ENCODE measurements at regions not wholly inside any gene's neighbourhood (a gene's known extent, or its start where the extent isn't known, plus 50 kb on each side); places are given as distances from the start of the nearest gene placed in this dataset.
"Not testable (repeated sequence)": the region's sequence is repeated elsewhere in the genome, so short reads cannot be mapped to it uniquely, and the experiment has no call there.

DNA sequence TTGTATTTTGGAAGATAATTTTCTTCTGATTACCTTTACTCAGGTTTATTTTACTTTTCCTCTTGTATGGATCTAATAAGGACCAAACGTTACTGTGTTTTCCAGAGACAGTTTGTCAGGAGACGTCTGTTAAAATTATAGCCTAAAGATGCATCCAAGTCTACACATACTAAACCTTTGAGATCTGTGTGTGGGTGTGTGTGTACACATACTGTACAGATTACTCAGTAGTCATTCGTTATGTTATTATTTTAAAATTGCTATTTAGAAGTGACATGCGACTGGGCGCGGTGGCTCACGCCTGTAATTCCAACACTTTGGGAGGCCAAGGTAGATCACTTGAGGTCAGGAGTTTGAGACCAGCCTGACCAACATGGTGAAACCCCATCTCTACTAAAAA, 51.6 kb upstream of the CNTLN start:
- no peak overlapping the region for H3K4me3 ChIP-seq
- H3K27me3 ChIP-seq, result no peaks in the 10 kb centered on the region
- H3K4me1 ChIP-seq, result no peaks in the 10 kb centered on the region
- H4K20me1 ChIP-seq, result no peaks in the 10 kb centered on the region
- no peaks in the 10 kb centered on the region for H3K36me3 ChIP-seq
- no peak overlapping the region for H3K4me2 ChIP-seq
- no peak for TF ChIP-seq Cebpa-rat (IDR thresholded peaks at IDR 0.05)
- no peak overlapping the region for H3K27ac ChIP-seq
- no peaks in the 10 kb centered on the region for H3K9me3 ChIP-seq
- no peak overlapping the region for H3K9ac ChIP-seq

GRCh38 chr9:17082343-17083064, 52.3 kb upstream of the CNTLN start:
- H3K27me3 ChIP-seq, result no peaks in the 10 kb centered on the region
- no peaks in the 10 kb centered on the region for H3K36me3 ChIP-seq
- no peak overlapping the region for H3K9ac ChIP-seq
- H3K4me2 ChIP-seq, result no peak overlapping the region
- H3K4me1 ChIP-seq, result no peaks in the 10 kb centered on the region
- H3K4me3 ChIP-seq, result no peak overlapping the region
- no peak overlapping the region for H3K27ac ChIP-seq
- no peaks in the 10 kb centered on the region for H3K9me3 ChIP-seq
- H4K20me1 ChIP-seq, result no peaks in the 10 kb centered on the region
- TF ChIP-seq Cebpa-rat (IDR thresholded peaks at IDR 0.05), result no peak

- Histone ChIP-seq H3K9me3 (no peaks in the 10 kb centered on the region), H3K4me2 (no peak overlapping the region), H4K20me1 (no peaks in the 10 kb centered on the region), H3K36me3 (no peaks in the 10 kb centered on the region), H3K4me3 (no peak overlapping the region), H3K4me1 (no peaks in the 10 kb centered on the region), H3K27me3 (no peaks in the 10 kb centered on the region), H3K27ac (no peak overlapping the region), H3K9ac (no peak overlapping the region)
- TF ChIP-seq Cebpa-rat (IDR thresholded peaks at IDR 0.05), result no peak
Measured at GRCh38 chr9:17081814-17082213, 53.0 kb upstream of the CNTLN start.

- Histone ChIP-seq H3K4me2 (no peak overlapping the region), H4K20me1 (no peaks in the 10 kb centered on the region), H3K36me3 (no peaks in the 10 kb centered on the region), H3K27ac (no peak overlapping the region), H3K4me3 (no peak overlapping the region), H3K9ac (no peak overlapping the region), H3K9me3 (no peaks in the 10 kb centered on the region), H3K27me3 (no peaks in the 10 kb centered on the region), H3K4me1 (peaks cover 3% of the 10 kb centered on the region)
- TF ChIP-seq Cebpa-rat (IDR thresholded peaks at IDR 0.05), result no peak
Measured at GRCh38 chr9:17081351-17081750, 53.5 kb upstream of the CNTLN start.

GRCh38 chr9:17075758-17076485, 58.9 kb upstream of the CNTLN start:
- TF ChIP-seq Cebpa-rat (IDR thresholded peaks at IDR 0.05), result no peak
- Histone ChIP-seq H3K4me1 (peaks cover 13% of the 10 kb centered on the region), H3K4me2 (peak overlapping the region; percentile 67), H3K4me3 (no peak overlapping the region), H3K9ac (no peak overlapping the region), H3K36me3 (no peaks in the 10 kb centered on the region), H3K9me3 (peaks cover 21% of the 10 kb centered on the region; the same call in 1 of the 2 replicates), H4K20me1 (no peaks in the 10 kb centered on the region), H3K27ac (peak overlapping the region; percentile 38; the same call in 1 of the 2 replicates), H3K27me3 (no peaks in the 10 kb centered on the region)

DNA sequence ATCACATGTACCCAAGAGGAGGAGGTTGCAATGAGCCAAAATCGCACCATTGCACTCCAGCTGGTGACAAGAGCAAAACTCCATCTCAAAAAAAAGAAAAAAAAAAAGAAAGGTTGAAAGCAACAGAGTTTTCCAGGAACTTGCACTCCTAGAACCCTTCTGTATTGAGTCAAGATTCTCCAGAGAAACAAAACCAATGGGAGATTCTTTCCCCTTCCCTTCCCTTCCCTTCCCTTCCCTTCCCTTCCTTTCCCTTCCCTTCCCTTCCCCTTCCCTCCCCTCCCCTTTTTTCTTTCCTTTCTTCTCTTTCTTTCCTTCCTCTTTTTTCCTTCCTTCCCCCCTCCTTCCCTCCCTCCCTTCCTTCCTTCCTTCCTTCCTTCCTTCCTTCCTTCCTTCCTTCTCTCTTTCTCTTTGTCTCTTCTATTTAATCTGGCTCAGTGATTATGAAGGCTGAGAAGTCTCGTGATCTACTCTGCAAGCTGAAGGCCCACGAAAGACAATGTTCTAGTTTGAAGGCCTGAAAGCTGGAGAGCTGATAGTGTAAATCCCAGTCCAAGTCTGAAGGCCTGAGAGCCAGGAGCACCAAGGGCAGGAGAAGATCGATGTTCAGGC, 59.6 kb upstream of the CNTLN start:
- H3K27me3 ChIP-seq, result no peaks in the 10 kb centered on the region
- peaks cover 21% of the 10 kb centered on the region; the same call in 1 of the 2 replicates for H3K9me3 ChIP-seq
- no peak overlapping the region for H3K9ac ChIP-seq
- no peak for TF ChIP-seq Cebpa-rat (IDR thresholded peaks at IDR 0.05)
- peak overlapping the region; percentile 38; the same call in 1 of the 2 replicates for H3K27ac ChIP-seq
- no peaks in the 10 kb centered on the region for H4K20me1 ChIP-seq
- peak overlapping the region; percentile 67 for H3K4me2 ChIP-seq
- H3K4me3 ChIP-seq, result no peak overlapping the region
- H3K36me3 ChIP-seq, result no peaks in the 10 kb centered on the region
- H3K4me1 ChIP-seq, result peaks cover 13% of the 10 kb centered on the region

DNA sequence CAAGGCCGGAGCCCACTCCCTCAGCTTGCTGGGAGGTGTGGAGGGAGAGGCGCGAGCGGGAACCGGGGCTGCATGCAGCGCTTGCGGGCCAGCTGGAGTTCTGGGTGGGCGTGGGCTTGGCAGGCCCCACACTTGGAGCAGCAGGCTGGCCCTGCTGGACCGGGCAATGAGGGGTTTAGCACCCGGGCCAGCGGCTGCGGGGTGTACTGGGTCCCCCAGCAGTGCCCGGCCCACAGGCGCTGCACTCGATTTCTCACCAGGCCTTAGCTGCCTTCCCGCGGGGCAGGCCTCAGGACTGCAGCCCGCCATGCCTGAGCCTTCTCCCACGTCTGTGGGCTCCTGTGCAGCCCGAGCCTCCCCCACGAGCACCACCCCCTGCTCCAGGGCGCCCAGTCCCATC, 62.3 kb upstream of the CNTLN start:
- H3K4me3 ChIP-seq, H3K4me2 ChIP-seq, H4K20me1 ChIP-seq, H3K36me3 ChIP-seq, H3K9ac ChIP-seq, H3K27me3 ChIP-seq, H3K27ac ChIP-seq: not testable (repeated sequence)
- H3K4me1 ChIP-seq, result peaks cover 13% of the 10 kb centered on the region
- peaks cover 21% of the 10 kb centered on the region; the same call in 1 of the 2 replicates for H3K9me3 ChIP-seq

GRCh38 chr9:17068671-17069070, 66.2 kb upstream of the CNTLN start:
- H3K27ac ChIP-seq, result no peak overlapping the region
- H3K4me1 ChIP-seq, result no peaks in the 10 kb centered on the region
- no peaks in the 10 kb centered on the region for H4K20me1 ChIP-seq
- no peak for TF ChIP-seq Cebpa-rat (IDR thresholded peaks at IDR 0.05)
- H3K27me3 ChIP-seq, result no peaks in the 10 kb centered on the region
- peaks cover 15% of the 10 kb centered on the region; the same call in 1 of the 2 replicates for H3K9me3 ChIP-seq
- H3K36me3 ChIP-seq, result no peaks in the 10 kb centered on the region
- no peak overlapping the region for H3K4me3 ChIP-seq
- no peak overlapping the region for H3K4me2 ChIP-seq
- H3K9ac ChIP-seq, result no peak overlapping the region

DNA sequence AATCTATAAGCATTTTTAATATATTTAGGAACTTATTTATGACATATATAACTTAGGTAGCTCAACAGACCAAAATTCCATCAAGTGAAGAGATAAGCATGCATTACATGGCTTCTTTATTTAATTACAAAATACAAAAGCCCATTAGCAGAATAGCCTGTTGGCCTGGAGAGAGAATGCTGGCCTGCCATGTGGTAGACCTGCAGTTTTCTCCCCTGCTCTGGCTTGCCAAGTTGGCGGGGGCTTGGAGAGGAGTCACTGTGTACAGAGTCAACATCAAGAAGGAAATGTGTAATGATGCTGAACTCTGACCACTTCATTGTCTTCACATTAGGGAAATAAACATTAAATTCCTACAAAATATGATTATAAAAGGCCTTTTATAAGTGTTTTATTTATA, 69.8 kb upstream of the CNTLN start:
- Histone ChIP-seq H3K36me3 (no peaks in the 10 kb centered on the region), H3K4me1 (no peaks in the 10 kb centered on the region), H3K9ac (no peak overlapping the region), H4K20me1 (no peaks in the 10 kb centered on the region), H3K27ac (no peak overlapping the region), H3K4me3 (no peak overlapping the region), H3K27me3 (no peaks in the 10 kb centered on the region), H3K4me2 (no peak overlapping the region), H3K9me3 (no peaks in the 10 kb centered on the region)
- TF ChIP-seq Cebpa-rat (IDR thresholded peaks at IDR 0.05), result no peak

DNA sequence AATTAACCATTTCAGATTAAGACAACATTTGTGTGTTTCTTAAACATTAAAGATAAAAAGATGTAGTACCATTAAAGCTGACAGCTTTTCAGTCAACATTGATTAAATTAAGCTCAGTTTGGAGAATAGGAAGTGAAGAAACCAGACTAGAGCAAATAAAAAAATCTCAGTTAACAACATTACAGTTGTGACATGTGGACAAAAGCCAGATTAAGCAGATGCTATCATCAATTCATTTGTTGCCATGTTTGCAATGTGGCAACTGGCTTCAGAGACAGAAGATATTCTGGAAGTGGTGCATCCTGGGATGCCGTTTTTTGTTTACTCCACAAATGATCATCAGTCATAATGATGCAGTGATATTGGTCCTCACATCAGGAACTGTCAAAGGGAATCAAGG, 70.3 kb upstream of the CNTLN start:
- Histone ChIP-seq H4K20me1 (no peaks in the 10 kb centered on the region), H3K27me3 (no peaks in the 10 kb centered on the region), H3K36me3 (no peaks in the 10 kb centered on the region), H3K27ac (no peak overlapping the region), H3K4me3 (no peak overlapping the region), H3K4me2 (no peak overlapping the region), H3K4me1 (no peaks in the 10 kb centered on the region), H3K9ac (no peak overlapping the region), H3K9me3 (no peaks in the 10 kb centered on the region)
- TF ChIP-seq Cebpa-rat (IDR thresholded peaks at IDR 0.05), result no peak
